HPDE6-E6E7 (cell line): ENCODE measurements at regions not wholly inside any gene's neighbourhood (a gene's known extent, or its start where the extent isn't known, plus 50 kb on each side); places are given as distances from the start of the nearest gene placed in this dataset.
"Not testable (repeated sequence)": the region's sequence is repeated elsewhere in the genome, so short reads cannot be mapped to it uniquely, and the experiment has no call there.

Experiments used
- DNase-seq: peaks from one replicate; pipeline ENCODE4 v3.0.0; 2011; ENCODE audit warnings: missing footprints; ENCODE audit errors: extremely low spot score

DNA sequence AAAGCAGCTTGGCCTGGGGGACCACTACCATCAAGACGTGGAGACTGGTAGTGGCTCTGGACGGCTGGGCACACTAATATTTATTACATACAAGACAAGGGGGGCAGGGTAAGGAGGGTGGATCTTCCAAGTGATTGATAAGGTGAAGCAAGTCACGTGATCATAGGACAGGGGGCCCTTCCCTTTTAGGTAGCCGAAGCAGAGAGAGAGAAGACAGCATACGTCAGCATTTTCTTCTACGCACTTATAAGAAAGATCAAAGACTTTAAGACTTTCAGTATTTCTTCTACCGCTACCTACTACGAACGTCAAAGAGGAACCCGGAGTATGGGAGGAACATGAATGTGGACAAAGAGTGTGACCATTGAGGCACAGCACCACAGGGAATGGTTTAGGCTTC lies 307.9 kb downstream of the RPIA start:
- no peak for DNase-seq

DNA sequence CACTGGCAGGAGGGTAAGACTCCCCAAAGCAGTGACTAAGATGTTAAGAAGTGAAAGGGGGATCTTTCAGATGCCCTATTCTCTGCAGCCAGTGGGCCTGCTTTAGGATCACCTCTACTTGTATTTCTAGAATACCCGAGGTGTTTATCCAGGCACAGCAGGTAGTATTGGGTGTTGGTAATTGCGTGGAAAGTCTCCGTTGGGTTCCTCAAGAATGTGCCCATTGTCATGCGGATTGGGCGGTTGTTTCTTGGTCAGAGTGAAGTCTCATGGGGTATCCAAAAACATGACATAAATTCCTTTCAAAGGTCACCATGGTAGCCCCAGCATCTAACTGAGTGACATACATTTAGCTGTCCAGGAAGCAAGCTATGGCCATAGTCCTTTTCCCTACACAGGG lies 308.8 kb downstream of the RPIA start:
- no peak for DNase-seq

DNA sequence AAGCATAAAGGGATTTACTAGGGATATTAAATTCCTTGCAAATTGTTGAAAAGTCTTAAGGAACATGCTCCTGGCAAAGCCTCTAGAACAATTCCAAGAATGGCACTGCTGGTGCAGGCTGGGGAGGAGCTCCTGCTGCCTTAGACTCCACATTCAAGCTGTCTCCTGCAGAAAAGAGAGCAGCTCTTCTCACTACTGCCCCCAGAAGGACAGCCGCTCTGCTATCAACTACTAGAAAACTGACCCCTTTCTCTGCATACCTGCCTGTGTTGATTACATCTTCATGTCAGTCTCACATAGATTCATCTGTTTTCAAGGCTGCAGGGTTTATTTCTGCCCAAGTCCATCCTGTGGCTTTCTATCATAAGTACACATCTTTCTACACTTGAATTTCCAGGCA lies 312.8 kb downstream of the RPIA start:
- not testable (repeated sequence) for DNase-seq

DNA sequence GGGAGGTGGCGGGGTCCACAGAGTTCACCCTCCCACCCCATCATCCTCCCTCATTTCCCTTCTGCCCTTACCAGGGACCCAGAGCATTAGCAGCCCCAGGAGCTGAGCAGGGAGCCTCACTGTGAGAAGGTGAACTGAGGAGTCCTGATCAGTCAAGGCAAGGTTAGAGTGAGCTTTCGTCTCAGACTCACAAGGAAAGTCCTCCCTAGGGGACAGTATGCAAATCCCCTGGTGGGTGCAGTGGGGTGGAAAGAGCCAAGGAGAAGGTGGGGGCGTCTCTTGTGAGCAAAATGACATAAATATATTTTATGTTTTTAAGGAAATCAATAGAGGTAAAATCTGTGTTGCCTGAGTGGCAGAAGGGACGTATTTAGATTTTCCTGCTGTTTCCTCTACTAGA lies 329.1 kb downstream of the RPIA start:
- not testable (repeated sequence) for DNase-seq

DNA sequence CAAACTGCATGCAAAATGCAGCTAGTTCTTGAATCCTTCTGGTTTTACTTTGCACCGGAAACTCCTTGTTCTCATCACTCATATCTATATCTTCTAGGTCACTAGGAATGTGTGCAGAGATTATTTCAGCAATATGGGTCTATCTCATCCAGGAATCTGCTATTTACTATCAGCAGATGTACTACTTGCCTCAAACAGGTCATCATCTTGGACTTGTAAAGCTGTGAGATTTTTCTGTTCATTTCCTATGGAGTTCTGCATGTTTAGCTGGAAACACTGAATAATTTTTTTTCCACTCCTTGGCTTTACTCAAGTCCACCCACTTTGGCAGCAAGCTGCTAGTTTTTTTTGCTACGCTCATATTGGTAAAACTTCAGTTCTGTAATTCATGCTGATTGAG lies 334.8 kb downstream of the RPIA start:
- not testable (repeated sequence) for DNase-seq

DNA sequence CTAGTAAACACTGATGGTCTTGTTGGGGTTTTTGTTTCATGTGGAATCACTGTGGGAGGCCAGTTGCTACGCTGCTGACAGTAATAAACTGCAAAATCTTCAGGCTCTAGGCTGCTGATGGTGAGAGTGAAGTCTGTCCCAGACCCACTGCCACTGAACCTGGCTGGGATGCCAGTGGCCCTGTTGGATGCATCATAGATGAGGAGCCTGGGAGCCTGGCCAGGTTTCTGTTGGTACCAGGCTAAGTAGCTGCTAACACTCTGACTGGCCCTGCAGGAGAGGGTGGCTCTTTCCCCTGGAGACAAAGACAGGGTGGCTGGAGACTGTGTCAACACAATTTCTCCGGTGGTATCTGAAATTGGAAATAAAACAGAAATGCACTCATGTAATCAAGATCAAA lies 335.6 kb downstream of the RPIA start:
- not testable (repeated sequence) for DNase-seq

DNA sequence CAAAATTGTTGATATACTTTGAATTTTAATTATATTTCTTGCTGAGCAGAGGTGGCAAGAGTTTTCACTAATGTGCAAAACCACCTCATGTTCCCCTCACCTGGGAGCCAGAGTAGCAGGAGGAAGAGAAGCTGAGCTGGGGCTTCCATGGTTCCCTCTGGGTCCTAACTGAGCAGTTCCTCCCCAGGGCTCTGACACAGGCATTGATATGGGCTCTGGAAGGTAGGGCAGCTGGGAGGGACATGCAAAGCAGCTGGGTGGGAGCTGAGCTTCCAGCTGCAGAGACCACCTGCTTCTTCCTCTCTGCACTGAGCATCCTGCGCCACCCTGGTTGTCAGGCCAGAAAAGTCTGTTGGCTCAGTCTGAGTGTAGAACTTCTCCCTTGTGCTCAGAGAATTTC lies 336.1 kb downstream of the RPIA start:
- DNase-seq: not testable (repeated sequence)

DNA sequence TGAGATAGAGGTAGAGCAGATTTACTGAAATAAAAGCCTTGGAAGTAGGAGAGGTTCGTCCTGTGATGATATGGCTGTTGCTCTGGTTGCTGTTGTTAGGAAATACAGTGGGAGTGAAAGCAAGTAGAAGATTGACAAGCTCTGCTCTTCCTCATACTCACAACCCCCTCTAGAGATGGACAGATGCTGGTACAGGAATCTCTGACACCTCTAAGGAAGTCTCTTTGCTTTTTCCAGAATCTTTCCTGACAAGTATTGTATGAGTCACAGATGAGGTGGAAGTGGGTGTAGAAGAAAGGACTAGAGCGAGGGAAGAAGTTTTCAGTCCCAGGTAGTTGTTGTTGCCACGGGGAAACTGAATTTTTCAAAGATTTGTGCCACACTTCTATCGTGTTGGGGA lies 337.8 kb downstream of the RPIA start:
- not testable (repeated sequence) for DNase-seq

DNA sequence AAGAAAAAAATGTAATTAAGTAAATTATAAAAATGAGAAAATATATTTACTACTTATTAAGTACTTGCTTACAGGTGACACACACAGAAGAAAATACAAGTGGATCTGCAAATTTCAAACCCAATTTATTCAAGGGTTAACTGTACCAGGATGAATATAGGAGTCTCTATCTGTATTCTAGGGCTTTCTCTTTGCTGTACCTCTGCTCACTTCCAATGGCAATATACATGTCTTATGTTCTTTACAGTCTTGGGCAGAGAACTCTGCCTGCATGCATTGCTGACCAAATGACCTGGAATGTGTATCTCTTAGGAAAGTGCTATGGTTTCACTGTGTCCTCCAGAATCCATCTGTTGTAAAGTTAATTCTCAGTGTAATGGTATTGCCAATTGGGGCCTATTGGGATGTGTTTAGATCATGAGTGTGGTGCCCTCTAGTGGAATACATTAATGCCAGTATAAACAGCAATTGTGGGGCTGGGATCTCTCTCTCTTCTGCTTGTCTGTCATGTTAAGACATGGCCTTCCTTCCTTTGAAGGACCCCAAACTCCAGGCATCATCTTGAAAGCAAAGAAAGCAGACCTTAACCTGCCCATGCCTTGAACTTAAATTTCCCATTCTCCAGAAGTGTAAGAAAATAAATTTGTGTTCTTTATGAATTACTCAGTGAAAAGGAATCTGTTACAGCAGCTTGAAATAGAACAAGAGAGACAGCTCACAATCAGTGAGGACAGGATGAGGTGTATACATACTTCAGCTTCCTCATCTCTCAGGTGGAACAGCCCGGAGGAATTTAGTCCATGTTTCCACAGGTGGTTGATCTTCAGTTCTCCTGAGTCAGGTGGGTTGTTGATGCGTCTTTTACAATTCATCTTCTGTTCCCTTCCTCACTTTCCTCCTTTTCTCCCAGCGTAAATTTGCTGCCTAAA lies 356.9 kb downstream of the RPIA start:
- DNase-seq: not testable (repeated sequence)

DNA sequence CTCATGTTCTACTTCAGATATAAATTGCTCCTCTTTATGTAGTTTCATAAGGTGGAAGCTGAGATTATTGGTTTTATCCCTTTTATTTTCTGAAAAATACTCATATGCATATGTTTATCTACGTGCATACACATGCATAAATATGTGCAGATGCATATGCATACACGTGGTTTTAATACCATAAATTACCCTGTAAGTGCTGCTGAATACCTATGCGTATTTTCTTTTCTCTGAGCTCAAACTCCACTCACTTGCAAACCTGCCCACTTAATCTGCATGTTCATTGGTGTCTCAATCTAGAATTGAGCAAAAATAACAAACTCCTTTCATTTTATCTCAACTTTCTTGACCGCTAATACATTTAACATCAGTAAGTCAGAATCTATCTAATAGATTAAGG lies 367.1 kb downstream of the RPIA start:
- not testable (repeated sequence) for DNase-seq

DNA sequence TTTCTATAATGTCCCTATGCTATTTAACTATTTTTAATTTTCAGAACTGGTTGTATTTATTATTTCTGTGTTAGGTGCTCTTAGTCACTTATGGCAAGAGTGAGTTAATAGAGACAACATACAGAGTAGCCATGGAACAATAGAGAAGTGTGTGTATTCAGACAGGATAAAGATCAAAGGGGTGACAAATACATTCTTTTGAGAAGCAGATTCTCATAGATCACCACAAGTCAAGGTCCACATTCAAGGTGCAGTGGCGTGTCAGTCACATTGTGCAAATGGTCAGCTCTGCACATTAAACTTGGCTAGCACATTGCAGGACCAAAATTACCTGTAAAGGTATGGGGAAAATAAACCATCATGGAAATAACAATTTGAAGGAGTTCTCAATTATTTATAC lies 369.7 kb downstream of the RPIA start:
- DNase-seq: not testable (repeated sequence)

DNA sequence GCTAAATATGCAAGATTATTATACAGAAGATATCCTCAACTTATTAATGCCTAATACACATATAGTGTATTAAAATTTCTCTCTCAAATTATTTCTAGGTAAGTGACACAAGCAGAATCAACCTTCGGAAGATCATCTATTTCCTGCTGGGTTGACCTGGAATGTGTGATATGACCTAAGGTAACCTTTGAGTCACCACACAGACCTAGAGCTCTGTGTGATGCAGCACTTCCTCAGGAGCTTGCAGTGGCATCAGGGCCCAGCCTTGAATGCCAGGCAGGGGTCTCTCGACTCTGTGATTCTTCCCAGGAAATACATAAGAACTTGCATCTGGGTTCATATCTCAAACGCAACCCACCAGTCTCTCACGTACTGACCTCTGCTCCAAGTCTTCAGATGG lies 385.3 kb downstream of the RPIA start:
- DNase-seq: not testable (repeated sequence)

DNA sequence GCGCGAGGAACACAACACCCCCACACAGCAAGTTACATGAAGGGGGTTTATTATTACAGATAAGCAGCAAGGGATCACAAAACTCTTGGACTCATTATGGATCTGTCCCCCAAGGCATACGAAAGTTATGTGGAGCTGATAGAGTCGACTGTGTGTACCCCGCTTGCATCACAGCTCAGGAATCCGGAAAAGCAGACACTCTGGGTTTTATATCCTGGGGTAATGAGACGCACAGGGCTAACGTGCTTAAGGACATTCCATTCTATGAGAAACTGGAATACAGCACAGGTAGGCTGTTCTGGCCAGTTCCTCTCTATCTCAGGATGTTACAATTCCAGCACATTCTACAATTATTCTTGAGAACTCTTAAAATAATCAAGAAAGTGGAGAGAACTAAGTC lies 401.4 kb downstream of the RPIA start:
- not testable (repeated sequence) for DNase-seq

DNA sequence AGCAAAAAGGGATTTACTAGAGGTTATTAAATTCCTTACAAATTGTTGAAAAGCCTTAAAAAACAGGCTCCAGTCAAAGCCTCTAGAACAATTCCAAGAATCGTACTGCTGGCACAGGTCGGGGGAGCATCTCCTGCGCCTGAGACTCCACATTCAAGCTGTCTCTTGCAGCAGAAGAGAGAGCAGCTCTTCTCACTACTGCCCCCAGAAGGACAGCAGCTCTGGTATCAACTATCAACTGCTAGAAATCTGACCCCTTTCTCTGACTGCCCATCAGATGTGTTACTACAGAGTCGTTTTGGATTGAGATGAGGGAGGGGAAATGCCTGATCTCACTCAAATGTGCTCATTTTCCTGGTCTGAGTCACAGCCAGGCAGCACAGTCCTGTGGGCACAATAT lies 403.6 kb downstream of the RPIA start:
- DNase-seq: not testable (repeated sequence)

DNA sequence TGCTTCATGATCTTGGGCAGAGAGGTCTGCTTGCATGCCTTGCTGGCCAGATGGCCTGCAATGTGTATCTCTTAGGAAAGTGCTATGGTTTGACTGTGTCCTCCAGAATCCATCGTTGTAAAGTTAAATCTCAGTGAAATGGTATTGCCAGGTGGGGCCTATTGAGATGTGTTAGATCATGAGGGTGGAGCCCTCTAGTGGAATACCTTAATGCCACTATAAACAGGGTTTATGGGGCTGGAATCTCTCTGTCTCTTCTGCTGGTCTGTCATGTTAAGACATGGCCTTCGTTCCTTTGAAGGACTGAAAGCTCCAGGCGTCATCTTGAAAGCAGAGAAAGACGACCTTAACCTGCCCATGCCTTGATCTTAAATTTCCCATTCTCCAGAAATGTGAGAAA lies 411.1 kb downstream of the RPIA start:
- DNase-seq: not testable (repeated sequence)

DNA sequence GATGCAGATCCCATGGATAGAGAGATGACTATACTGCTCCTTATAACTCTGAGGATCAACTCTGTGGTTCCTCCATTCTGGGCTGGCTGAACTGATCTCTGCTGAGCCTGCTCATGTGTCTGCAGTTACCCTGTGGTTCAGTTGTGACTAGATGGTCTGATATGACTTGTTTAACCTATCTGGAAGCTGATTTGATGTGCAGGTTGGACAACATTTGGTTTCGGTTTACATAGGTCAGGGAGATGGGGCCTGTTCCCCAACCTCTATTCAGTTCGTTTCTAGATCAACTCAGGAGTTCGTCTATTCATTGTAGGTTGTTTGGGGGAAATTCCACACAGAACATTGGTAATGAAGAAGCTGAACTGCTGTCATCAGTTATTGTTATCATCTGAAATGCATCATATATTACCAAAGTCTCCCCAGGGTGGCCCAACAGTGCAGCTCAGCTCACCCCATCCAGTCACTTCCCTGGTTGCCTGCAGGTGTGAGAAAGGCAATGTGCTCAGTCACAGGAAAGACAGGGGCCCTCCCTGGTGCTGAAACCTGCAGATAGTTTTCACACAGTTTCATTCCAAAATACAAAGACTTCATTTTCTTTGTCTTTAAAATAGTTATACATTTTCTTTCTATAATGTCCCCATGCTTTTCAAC lies 415.0 kb downstream of the RPIA start:
- not testable (repeated sequence) for DNase-seq

DNA sequence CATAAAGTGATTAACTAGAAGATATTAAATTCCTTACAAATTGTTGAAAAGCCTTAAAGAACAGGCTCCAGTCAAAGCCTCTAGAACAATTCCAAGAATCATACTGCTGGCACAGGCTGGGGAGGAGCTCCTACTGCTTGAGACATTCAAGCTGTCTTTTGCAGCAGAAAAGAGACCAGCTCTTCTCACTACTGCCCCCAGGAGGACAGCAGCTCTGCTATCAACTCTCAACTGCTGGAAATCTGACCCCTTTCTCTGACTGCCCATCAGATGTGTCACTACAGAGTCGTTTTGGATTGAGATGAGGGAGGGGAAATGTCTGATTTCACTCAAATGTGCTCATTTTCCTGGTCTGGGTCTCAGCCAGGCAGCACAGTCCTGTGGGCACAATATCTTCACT lies 421.0 kb downstream of the RPIA start:
- DNase-seq: not testable (repeated sequence)

DNA sequence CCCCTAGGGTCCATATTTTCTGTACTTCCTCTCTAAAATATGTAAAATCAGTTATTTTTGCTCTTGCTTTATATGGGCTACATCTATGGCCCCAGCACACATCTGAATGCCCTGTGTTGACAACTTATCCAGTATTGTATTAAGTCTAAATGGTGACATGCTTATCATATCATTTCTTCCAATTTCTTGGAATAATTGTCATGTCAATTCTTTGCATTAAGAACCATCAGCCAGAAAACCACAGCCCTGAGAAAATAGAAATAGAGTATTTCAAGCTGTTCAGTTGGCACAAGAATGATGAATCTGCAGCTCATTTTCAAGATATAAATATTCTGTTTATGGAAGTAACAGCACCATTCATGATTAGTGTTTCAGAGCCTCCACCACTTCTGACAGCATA lies 421.8 kb downstream of the RPIA start:
- DNase-seq: not testable (repeated sequence)

DNA sequence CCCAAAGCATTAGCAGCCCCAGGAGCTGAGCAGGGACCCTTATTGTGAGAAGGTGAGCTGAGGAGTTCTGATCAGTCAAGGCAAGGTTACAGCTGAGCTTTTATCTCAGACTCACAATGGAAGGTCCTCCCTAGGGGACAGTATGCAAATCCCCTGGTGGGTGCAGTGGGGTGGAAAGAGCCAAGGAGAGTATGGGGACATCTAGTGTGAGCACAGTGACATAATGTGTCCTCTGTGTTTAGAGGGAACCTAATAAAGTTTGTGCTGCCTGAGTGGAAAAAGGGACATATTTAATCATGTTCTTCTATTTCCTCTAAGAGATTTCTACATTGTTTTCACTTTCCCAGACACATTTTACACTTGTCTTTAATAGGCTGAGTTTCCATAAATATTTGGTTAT lies 438.0 kb downstream of the RPIA start:
- not testable (repeated sequence) for DNase-seq

DNA sequence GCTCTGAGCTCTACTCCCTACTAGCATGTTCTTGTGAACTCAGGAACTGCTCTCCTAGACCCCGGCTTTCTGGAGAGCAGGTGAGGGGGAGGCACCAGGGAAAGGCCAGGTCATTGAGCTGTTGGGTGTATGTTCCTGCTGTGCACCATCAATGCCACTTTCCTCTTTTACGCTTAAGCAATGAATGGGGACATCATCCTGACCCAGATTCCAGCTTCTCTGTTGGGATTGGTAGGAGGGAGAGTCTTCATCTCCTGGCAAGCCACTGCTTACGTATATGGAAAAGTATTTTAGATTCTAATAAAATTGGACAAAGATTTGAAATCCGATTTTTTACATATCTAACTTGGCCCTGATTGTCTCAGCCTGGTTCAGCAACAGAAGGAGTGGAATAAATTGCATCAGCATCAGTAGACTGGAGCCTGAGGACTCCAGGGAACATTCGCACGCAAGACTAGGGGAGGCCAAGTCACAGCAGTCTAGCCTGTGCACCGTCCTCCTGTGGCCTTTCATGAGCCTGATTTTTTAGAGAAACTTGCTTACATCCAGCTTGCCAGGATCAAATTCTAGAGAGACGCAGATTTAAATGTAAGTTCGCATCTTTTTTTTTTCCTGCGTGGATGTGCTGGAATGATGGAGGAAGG lies 439.3 kb downstream of the RPIA start:
- not testable (repeated sequence) for DNase-seq

DNA sequence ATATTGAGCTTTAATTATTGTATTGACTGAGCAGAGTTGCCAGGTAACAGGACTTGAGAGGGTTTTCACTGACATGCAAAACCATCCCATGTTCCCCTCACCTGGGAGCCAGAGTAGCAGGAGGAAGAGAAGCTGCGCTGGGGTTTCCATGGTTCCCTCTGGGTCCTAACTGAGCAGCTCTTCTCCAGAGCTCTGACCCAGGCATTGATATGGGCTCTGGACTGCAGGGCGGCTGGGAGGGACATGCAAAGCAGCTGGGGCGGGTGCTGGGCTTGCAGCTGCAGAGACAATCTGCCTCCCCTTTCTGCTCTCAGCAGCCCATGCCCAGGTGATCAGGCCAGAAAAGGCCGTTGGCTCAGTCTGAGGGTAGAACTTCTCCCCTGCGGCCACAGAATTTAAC lies 451.5 kb downstream of the RPIA start:
- not testable (repeated sequence) for DNase-seq

DNA sequence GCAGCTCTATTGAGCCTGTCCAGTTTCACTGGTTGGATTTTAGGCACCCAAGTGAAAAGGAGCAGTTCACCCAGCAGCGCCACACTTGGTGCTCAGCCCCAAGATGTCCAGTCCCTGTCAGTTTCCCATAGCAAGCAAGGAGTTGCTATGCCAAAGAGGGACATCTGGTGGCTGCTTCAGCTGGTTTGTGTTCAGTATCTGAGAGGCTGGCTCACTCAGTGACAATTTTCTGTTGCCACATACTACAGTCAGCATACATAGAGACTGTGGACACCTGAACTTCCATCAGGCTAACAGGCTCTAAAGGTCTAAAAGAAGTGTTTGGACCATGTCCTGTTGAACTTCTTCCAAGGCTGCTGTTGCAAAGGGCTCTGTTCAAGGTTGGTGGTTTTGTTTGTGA lies 453.9 kb downstream of the RPIA start:
- DNase-seq: not testable (repeated sequence)
